ENCODE measurements at regions not wholly inside any gene's neighbourhood (a gene's known extent, or its start where the extent isn't known, plus 50 kb on each side); places are given as distances from the start of the nearest gene placed in this dataset.

GRCh38 chr1:79109445-79109844, 102.9 kb upstream of the ADGRL4 start:
- Mint-ChIP-seq H3K9me3 (ENCODE audit: low read depth) (peaks cover 2% of the 10 kb centered on the region), H3K4me1 (no peaks in the 10 kb centered on the region), H3K4me3 (no peak overlapping the region), H3K36me3 (no peaks in the 10 kb centered on the region), H3K27me3 (no peaks in the 10 kb centered on the region), H3K27ac (no peak overlapping the region)
- DNase-seq (no peak), ATAC-seq (no peak)
- CTCF ChIA-PET: no interaction called here

- H3K27ac Mint-ChIP-seq: no peak overlapping the region
- H3K27me3 Mint-ChIP-seq: no peaks in the 10 kb centered on the region
- no peaks in the 10 kb centered on the region for H3K4me1 Mint-ChIP-seq
- no peak for ATAC-seq
- H3K4me3 Mint-ChIP-seq: no peak overlapping the region
- CTCF ChIA-PET: no interaction called here
- no peaks in the 10 kb centered on the region for H3K36me3 Mint-ChIP-seq
- DNase-seq: no peak
- H3K9me3 Mint-ChIP-seq (ENCODE audit: low read depth): peaks cover 2% of the 10 kb centered on the region
Observed at GRCh38 chr1:79105500-79105899, 99.0 kb upstream of the ADGRL4 start.

- Mint-ChIP-seq H3K4me1 (no peaks in the 10 kb centered on the region), H3K4me3 (no peak overlapping the region), H3K9me3 (ENCODE audit: low read depth) (peaks cover 2% of the 10 kb centered on the region), H3K36me3 (no peaks in the 10 kb centered on the region), H3K27me3 (no peaks in the 10 kb centered on the region), H3K27ac (no peak overlapping the region)
- no peak for DNase-seq
- no peak for ATAC-seq
- CTCF ChIA-PET: no interaction called here
Observed at GRCh38 chr1:79104617-79105016, 98.1 kb upstream of the ADGRL4 start.

- Mint-ChIP-seq H3K4me1 (no peaks in the 10 kb centered on the region), H3K9me3 (ENCODE audit: low read depth) (peaks cover 4% of the 10 kb centered on the region), H3K27me3 (no peaks in the 10 kb centered on the region), H3K4me3 (no peak overlapping the region), H3K27ac (no peak overlapping the region), H3K36me3 (no peaks in the 10 kb centered on the region)
- no peak for DNase-seq
- CTCF ChIA-PET: no interaction called here
- ATAC-seq: no peak
Observed at GRCh38 chr1:79100385-79100784, 93.9 kb upstream of the ADGRL4 start.

DNA sequence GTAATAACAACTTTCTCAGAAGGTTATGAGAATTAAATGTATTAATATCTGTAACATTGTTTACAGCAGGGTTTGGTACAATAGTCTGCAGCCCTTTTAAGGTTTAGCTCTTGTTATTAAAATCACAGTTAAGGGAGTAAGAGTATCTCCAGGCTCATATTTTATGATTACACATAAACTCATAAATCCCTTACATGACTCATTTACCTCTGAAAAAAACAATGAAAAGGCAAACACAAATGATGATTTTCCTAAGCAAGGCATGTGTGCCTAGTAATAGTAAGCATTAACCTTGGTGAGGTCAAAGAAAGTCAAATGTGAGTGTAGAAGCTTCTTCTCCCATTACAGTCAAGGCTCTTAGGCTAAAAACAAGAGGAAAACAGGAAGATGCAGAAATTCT, 84.5 kb upstream of the ADGRL4 start:
- H3K27me3 Mint-ChIP-seq: no peaks in the 10 kb centered on the region
- no peak overlapping the region for H3K27ac Mint-ChIP-seq
- no peak overlapping the region for H3K4me3 Mint-ChIP-seq
- peaks cover 2% of the 10 kb centered on the region for H3K9me3 Mint-ChIP-seq (ENCODE audit: low read depth)
- H3K4me1 Mint-ChIP-seq: no peaks in the 10 kb centered on the region
- ATAC-seq: no peak
- CTCF ChIA-PET: no interaction called here
- no peaks in the 10 kb centered on the region for H3K36me3 Mint-ChIP-seq
- DNase-seq: no peak

- Mint-ChIP-seq H3K27ac (no peak overlapping the region), H3K4me3 (no peak overlapping the region), H3K27me3 (no peaks in the 10 kb centered on the region), H3K36me3 (no peaks in the 10 kb centered on the region), H3K9me3 (ENCODE audit: low read depth) (peaks cover 2% of the 10 kb centered on the region), H3K4me1 (no peaks in the 10 kb centered on the region)
- CTCF ChIA-PET: no interaction called here
- ATAC-seq (no peak), DNase-seq (no peak)
Observed at GRCh38 chr1:79089946-79090345, 83.4 kb upstream of the ADGRL4 start.

- Mint-ChIP-seq H3K4me1 (no peaks in the 10 kb centered on the region), H3K36me3 (no peaks in the 10 kb centered on the region), H3K9me3 (ENCODE audit: low read depth) (peaks cover 3% of the 10 kb centered on the region), H3K27me3 (no peaks in the 10 kb centered on the region), H3K4me3 (no peak overlapping the region), H3K27ac (no peak overlapping the region)
- ATAC-seq: no peak
- CTCF ChIA-PET: no interaction called here
- no peak for DNase-seq
Observed at GRCh38 chr1:79082233-79082632, 75.7 kb upstream of the ADGRL4 start.

DNA sequence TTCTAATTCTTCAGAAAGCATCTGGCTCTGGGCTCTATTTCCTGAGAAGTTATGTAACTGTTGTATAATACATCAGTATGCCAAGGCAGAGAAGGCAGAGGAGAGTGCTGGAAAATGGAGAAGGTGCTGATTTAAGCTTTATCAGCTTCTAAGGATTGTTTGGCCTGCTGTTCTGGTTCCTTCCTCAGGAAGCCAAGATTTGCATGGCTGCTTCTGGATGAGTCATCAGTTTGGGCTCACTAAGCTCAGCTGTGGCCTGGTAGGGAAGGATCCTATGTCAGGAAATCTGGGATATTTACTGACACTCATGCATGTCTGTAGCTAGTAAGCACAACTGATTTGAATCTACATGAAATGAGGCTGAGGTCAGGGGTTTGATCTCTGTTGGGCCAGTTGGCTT, 73.2 kb upstream of the ADGRL4 start:
- DNase-seq (no peak), ATAC-seq (no peak)
- Mint-ChIP-seq H3K4me3 (no peak overlapping the region), H3K9me3 (ENCODE audit: low read depth) (peaks cover 3% of the 10 kb centered on the region), H3K36me3 (no peaks in the 10 kb centered on the region), H3K27me3 (no peaks in the 10 kb centered on the region), H3K4me1 (no peaks in the 10 kb centered on the region), H3K27ac (no peak overlapping the region)
- CTCF ChIA-PET: no interaction called here

GRCh38 chr1:79074975-79075374, 68.4 kb upstream of the ADGRL4 start:
- H3K4me1 Mint-ChIP-seq: no peaks in the 10 kb centered on the region

GRCh38 chr1:79069828-79070227, 63.3 kb upstream of the ADGRL4 start:
- Mint-ChIP-seq H3K9me3 (ENCODE audit: low read depth) (no peaks in the 10 kb centered on the region), H3K4me1 (no peaks in the 10 kb centered on the region), H3K27me3 (no peaks in the 10 kb centered on the region), H3K4me3 (no peak overlapping the region), H3K27ac (no peak overlapping the region), H3K36me3 (no peaks in the 10 kb centered on the region)
- DNase-seq (no peak), ATAC-seq (no peak)
- CTCF ChIA-PET: no interaction called here

More at GRCh38 chr1:79074975-79075374, 68.4 kb upstream of the ADGRL4 start:
- Mint-ChIP-seq H3K9me3 (ENCODE audit: low read depth) (no peaks in the 10 kb centered on the region), H3K4me3 (no peak overlapping the region), H3K36me3 (no peaks in the 10 kb centered on the region), H3K27me3 (no peaks in the 10 kb centered on the region), H3K27ac (no peak overlapping the region)
- CTCF ChIA-PET: no interaction called here
- no peak for ATAC-seq
- DNase-seq: no peak

DNA sequence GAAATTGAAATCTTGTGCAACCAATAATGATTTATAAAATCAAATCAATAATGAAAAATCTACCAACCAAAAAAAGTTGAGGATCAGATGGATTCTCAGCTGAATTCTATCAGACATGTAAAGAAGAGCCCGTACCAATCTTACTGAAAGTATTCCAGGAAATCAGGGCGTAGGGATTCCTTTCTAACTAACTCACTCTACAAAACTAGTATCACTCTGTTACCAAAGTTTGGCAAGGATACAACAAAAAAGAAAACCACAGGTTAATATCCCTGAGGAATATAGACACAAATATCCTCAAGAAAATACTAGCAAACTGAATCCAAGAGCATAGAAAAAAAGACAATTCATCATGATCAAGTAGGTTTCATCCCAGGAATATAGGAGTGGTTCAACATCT, 52.8 kb upstream of the ADGRL4 start:
- CTCF ChIA-PET: no interaction called here
- H3K4me3 Mint-ChIP-seq: no peak overlapping the region

More for the DNA sequence above, 52.8 kb upstream of the ADGRL4 start:
- H3K9me3 Mint-ChIP-seq (ENCODE audit: low read depth): peaks cover 8% of the 10 kb centered on the region
- no peaks in the 10 kb centered on the region for H3K36me3 Mint-ChIP-seq
- no peaks in the 10 kb centered on the region for H3K27me3 Mint-ChIP-seq
- DNase-seq (no peak), ATAC-seq (no peak)
- H3K4me1 Mint-ChIP-seq: no peaks in the 10 kb centered on the region
- no peak overlapping the region for H3K27ac Mint-ChIP-seq

All from activated CD8-positive, alpha-beta memory T cell treated with anti-CD3 and anti-CD28 coated beads, Interleukin-2, amount 10 ng/mL, durations not matched to agents 7 days and 5 days (primary cell).